GM18499 (cell line): ENCODE measurements at regions not wholly inside any gene's neighbourhood (a gene's known extent, or its start where the extent isn't known, plus 50 kb on each side); places are given as distances from the start of the nearest gene placed in this dataset.

Experiments
- ATAC-seq: cut with Tn5 transposase; IDR thresholded peaks from one replicate; pipeline ENCODE4 v1.9.1; 2021; ENCODE audit warnings: moderate number of reproducible peaks; ENCODE audit not compliant: insufficient read depth, unreplicated experiment

GRCh38 chr6:28727559-28728211 is 196.1 kb downstream of the TRIM27 start:
- ATAC-seq, result no peak

GRCh38 chr6:28729501-28730402 is 194.0 kb downstream of the TRIM27 start:
- ATAC-seq, result no peak

DNA sequence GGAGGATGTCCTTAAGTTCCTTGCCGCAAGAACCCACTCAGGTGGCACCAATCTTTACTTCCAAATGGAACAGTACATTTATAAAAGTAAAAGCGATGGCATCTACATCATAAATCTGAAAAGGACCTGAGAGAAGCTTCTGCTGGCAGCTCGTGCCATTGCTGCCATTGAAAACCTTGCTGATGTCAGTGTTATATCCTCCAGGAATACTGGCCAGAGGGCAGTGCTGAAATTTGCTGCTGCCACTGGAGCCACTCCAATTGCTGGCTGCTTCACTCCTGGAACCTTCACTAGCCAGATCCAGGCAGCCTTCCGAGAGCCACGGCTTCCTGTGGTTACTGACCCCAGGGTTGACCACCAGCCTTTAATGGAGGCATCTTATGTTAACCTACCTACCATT is 191.7 kb downstream of the TRIM27 start:
- ATAC-seq, result no peak

DNA sequence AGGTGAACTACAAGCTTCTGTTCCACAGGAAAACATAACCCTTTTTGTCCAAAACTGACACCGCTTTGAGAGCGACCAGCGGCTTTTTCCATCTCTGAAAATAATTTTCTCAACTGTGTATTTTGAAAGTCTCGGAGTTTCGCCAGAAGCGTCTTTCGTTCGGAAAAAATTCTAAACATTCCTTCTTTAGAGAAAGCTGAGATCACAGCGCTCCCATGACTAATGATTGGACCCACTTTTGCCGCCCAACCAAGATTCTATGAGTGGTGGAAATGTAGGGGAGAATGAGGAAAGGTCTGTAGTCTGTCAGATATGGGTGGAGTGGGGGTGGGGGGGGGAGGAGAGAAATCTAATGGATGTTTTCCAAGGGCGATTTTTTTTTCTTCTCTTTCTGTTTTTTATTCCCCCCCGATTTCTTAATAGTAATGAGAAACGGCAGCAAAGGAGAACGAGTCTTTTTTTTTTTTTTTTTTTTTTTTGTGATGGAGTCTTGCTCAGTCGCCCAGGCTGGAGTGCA is 189.3 kb downstream of the TRIM27 start:
- no peak for ATAC-seq

- no peak for ATAC-seq
Observed at GRCh38 chr6:28736121-28736520, 187.7 kb downstream of the TRIM27 start.

- ATAC-seq, result no peak
Observed at GRCh38 chr6:28737750-28738395, 185.9 kb downstream of the TRIM27 start.

- no peak for ATAC-seq
Observed at GRCh38 chr6:28738396-28738765, 185.4 kb downstream of the TRIM27 start.

- ATAC-seq, result no peak
Observed at GRCh38 chr6:28741363-28741762, 182.4 kb downstream of the TRIM27 start.

GRCh38 chr6:28742668-28743270 is 181.0 kb downstream of the TRIM27 start:
- ATAC-seq, result no peak

GRCh38 chr6:28743271-28743789 is 180.5 kb downstream of the TRIM27 start:
- no peak for ATAC-seq

- ATAC-seq, result no peak
Observed at GRCh38 chr6:28747083-28747630, 176.6 kb downstream of the TRIM27 start.

DNA sequence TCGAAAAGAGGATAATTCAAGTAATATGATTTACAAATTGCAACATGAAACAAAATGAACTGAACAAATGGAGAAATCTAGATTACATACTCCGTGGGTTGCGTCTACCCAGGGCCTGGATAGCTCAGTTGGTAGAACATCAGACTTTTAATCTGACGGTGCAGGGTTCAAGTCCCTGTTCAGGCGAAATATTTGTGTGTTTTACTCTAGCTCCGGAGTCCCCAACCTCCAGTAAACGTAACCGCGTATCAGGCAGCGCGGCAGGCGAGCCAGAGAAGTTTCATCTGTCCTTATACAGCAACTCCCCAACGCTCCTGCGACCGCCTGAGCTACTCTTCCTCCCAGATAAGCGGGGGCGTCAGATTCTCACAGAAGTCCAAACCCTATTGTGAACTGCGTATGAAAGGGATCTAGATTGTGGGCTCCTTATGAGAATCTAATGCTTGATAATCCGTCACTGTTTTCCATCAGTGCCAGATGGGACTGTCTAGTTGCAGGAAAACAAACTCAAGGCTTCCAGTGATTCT is 176.1 kb downstream of the TRIM27 start:
- ATAC-seq, result no peak

DNA sequence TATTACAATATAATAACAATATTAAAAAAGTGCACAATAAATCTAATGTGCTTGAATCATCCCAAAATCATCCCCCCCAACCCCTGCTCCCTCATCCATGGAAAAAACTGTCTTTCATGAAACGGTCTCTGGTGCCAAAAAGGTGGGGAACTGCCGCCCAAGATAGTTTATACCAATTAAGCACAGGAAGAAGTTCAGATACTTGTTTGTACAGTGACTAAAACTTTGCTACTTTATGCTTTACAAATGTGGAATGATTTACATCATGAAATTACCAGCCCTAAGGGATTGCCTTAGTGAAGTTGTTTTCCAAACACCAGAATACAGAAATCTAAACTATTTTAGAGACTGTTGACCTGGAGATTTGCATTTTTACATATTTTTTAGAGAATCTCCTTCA is 175.6 kb downstream of the TRIM27 start:
- no peak for ATAC-seq

DNA sequence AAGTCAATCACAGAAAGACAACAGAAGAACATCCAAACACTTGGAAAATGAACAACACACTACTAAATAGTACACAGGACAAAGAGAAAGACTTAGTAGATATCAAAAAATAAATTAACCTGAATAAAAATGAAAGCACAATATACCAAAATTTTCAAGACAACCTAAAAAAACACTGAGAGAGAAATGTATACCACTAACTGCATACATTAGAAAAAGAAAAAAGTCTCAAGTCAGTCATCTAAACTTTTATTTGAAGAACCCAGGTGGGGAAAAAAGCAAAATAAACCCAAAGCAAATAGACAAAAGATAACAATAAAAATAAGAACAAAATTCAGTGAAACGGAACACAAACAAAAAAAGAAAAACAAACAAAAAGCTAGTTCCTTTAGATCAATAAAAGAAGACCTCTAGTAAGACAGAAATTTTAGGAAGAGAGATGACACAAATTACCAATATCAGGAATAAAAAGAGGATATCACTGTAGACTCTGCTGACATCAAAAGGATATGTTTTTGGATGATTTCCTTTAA is 172.8 kb downstream of the TRIM27 start:
- no peak for ATAC-seq

GRCh38 chr6:28751514-28751913 is 172.3 kb downstream of the TRIM27 start:
- ATAC-seq, result no peak

DNA sequence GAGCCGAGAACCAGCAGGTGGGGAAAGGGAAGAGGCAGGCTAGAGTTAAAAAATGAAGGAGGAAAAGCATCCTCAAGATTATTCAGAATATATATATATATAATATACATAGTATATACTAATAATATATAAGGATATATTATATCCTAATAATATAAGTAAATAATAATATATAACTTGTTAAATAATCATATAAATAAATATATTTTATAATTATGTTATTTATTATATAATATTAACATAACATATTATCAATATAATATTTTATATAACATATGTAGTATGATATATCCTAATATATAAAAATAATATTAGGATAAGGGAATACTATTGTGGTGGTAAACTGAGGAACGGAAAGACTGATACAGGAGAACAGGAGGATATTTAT is 171.8 kb downstream of the TRIM27 start:
- no peak for ATAC-seq

- ATAC-seq, result no peak
Observed at GRCh38 chr6:28757429-28758045, 166.2 kb downstream of the TRIM27 start.

GRCh38 chr6:28758046-28758817 is 165.6 kb downstream of the TRIM27 start:
- ATAC-seq, result no peak
